CD4-positive, alpha-beta T cell treated with Interleukin-17A for 4 hours (primary cell): ENCODE measurements at regions not wholly inside any gene's neighbourhood (a gene's known extent, or its start where the extent isn't known, plus 50 kb on each side); places are given as distances from the start of the nearest gene placed in this dataset.
"Not testable (repeated sequence)": the region's sequence is repeated elsewhere in the genome, so short reads cannot be mapped to it uniquely, and the experiment has no call there.

Source experiments
- DNase-seq: peaks from one replicate; pipeline ENCODE4 v3.0.0-alpha.2; 2020; ENCODE audit warnings: mixed read lengths

DNA sequence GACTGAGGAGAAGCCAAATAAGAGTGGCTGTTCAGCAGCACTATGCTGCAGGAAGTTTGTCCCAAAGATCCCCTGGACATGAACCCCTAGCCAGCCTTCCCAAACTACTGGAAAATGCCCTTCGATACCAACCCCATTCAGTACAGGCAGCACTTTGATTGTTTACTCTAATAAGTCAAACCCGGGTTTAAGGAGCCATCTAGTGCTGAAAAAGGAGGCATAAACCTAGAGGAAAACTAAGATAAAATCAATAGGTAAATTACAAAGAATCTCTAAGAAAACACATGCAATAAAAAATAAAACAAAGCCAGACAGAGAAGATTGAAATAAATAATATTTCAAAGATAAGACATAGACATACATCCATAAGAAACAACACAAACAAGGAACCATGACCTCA is 771.6 kb downstream of the RPS29 start:
- no peak for DNase-seq

- no peak for DNase-seq
Observed at GRCh38 chr14:48805315-48805714, 780.9 kb downstream of the RPS29 start.

- DNase-seq, result no peak
Observed at GRCh38 chr14:48792376-48793024, 793.7 kb downstream of the RPS29 start.

- no peak for DNase-seq
Observed at GRCh38 chr14:48788771-48789170, 797.4 kb downstream of the RPS29 start.

- DNase-seq, result no peak
Observed at GRCh38 chr14:48786498-48786897, 799.7 kb downstream of the RPS29 start.

- no peak for DNase-seq
Observed at GRCh38 chr14:48771717-48772116, 814.5 kb downstream of the RPS29 start.

GRCh38 chr14:48751293-48751692 is 834.9 kb downstream of the RPS29 start:
- no peak for DNase-seq

- DNase-seq, result no peak
Observed at GRCh38 chr14:48748151-48748675, 838.0 kb downstream of the RPS29 start.

DNA sequence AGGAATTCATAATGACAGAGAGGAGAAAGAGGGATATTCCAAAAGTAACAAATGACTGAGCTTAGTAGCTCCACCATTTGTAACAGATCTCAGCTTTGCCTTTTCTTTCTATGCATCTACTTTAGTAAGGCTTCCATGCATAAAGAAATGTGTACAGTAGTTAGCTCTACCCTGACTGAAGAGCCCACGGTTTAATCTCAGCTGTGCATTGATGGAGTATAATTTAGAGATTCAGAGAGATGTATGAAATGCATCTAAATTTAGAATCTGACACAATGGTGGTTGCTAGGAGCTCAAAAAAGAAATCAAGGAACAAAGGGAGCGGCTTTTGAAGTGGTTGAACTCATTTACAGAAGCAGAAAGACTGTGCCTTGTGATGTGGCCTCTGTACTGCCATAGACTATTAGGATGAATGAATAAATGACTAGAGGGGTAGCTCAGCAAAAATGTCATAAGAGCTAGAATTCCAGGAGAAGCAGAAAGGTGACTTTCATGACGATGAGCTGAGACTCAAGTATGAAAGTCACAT is 838.6 kb downstream of the RPS29 start:
- no peak for DNase-seq

GRCh38 chr14:48744202-48744601 is 842.0 kb downstream of the RPS29 start:
- DNase-seq, result no peak

GRCh38 chr14:48738186-48738925 is 847.8 kb downstream of the RPS29 start:
- DNase-seq, result no peak

DNA sequence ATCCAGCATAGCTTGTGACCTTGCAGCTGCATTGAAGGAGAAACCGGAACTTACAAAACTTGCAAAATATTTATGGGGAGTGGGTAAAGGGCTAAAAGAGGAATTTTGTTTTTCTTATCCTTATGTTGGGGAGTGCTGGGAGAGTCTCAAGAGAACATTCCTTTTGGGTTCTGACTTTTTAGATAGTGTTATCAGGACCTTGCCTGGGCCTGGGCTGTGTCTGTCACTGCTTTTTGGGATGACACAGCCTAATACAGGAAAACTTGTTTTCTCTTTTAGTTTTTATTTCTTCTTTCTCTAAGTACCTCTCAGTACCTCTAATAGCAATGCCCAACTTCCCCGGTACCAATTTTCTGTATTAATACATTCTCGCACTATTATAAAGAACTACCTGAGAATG is 850.6 kb downstream of the RPS29 start:
- no peak for DNase-seq

- DNase-seq, result no peak
Observed at GRCh38 chr14:48731260-48731659, 854.9 kb downstream of the RPS29 start.

DNA sequence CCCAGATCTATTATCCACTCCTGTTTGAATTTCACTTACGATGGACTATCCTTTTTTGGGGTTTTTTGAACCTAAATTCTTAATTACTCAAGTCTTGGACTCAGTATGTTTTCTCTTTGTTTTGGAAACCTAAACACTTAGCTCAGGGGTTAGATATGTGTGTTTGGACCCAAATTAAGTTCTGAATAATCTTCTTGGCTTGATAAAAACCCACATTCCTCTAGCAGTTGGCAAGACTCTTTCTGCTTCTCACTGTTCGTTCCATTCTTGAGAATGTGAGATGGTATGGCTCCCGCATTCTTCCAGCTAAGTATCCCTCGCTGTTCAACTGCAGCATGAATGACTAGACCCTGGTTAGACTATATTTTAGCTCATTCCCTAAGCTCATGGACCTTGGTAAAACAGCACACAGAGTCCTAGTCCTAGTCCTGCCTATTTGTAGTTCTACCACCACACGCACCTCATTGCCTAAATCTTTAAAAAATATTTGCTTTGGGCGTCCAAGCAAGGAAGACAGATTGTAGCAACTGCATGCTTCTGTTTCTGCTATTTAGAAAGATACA is 860.0 kb downstream of the RPS29 start:
- DNase-seq, result no peak

DNA sequence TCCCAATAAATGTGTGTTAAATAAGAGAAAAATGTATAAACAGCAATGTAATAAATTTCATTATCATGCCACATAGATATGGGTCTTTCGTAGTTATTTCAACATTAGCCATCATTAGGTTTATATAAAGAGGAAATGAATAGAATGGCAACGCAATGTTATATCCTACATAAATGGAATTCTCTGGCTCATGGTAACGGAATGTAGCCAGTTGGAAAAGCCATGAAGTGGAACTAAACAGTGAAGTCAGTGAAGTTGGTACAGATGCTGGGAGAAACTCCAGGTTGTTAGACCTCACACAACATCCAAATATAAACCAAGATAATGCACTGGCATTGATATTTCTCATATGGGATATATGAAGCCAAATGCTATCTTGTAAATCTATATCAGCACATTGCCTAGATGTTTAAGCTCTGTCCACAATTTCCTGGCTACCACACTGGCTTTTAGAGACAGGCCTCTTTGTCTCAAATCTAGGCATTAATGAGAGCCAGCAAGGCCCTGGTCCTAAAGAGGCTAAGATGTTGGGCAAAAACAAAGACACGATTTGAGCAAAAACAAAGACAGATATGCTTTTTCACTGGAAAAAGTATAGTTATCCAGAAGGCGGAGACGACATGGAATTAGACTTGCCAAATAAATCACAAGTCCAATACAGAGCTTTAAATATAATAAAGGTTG is 861.0 kb downstream of the RPS29 start:
- DNase-seq, result no peak

GRCh38 chr14:48723841-48724495 is 862.2 kb downstream of the RPS29 start:
- DNase-seq, result no peak

GRCh38 chr14:48714366-48714765 is 871.8 kb downstream of the RPS29 start:
- no peak for DNase-seq

- DNase-seq, result no peak
Observed at GRCh38 chr14:48710133-48710532, 876.0 kb downstream of the RPS29 start.

GRCh38 chr14:48709277-48709785 is 876.8 kb downstream of the RPS29 start:
- no peak for DNase-seq

- no peak for DNase-seq
Observed at GRCh38 chr14:48704639-48705038, 881.5 kb downstream of the RPS29 start.

DNA sequence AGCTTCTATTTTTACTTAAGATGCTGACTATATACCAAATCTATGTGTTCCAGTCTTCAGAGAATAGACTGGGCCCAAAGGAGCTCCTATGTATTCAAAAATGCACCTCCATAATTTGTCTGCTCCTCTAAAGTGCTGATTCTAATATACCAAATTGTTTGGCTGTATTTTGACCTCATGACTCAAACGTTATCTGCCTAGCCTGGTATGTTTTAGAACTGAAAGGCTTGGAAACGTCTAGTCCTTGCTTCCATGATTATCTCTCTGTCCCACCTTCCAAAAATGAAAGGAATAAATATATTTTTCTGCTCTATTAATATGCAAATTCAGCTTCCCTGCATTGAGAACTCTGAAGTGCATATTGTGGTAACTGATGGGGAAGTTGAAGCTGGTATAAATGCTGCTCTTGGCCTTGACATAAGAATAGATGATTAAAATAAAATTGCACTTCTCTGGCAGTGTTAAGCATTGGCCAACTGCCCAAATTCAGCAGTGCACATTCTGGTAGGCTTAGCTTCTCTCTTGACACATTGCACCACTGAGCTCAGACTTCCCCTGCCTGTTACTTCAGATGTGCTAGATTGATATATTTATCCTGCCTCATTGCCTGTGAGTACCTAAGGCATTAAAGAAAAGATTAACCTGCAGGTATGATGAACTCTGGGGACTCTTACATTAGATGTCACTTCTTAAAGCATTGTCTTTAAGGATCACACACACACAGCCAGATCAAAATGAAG is 882.3 kb downstream of the RPS29 start:
- no peak for DNase-seq

DNA sequence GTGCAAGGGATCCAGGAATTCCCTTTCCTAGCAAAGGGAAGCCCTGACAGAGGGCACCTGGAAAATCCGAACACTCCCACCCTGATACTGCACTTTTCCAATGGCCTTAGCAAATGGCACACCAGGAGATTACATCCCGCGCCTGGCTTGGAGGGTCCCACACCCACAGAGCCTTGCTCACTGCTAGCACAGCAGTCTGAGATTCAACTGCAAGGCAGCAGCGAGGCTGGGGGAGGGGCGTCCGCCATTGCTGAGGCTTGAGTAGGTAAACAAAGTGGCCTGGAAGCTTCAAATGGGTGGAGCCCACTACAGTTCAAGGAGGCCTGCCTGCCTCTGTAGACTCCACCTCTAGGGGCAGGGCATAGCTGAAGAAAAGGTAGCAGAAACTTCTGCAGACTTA is 888.8 kb downstream of the RPS29 start:
- DNase-seq, result not testable (repeated sequence)
